ENCODE measurements at regions not wholly inside any gene's neighbourhood (a gene's known extent, or its start where the extent isn't known, plus 50 kb on each side); places are given as distances from the start of the nearest gene placed in this dataset.

GRCh38 chr3:72238010-72238691 lies 453.2 kb upstream of the PROK2 start:
- no peak overlapping the region for H3T11ph ChIP-seq (ENCODE audit: low read length)
- Mint-ChIP-seq H3K4me1 (peaks cover 9 to 11% of the 10 kb centered on the region in 2 experiments), H3K27ac (no peak overlapping the region), H3K27me3 (ENCODE audit: low read depth) (peaks cover 12% of the 10 kb centered on the region), H3K36me3 (ENCODE audit: insufficient read depth in 1 of 3, low read depth in 3 of 3) (no peaks in the 10 kb centered on the region), H3K4me3 (no peak overlapping the region), H3K9me3 (peaks cover 0 to 2% of the 10 kb centered on the region in 2 experiments; a peak in 3 of 5 replicates)
- H4K91ac ChIP-seq (ENCODE audit: insufficient read length, low read depth, low read length) = no peak overlapping the region
- no peak overlapping the region for H3K4ac ChIP-seq (ENCODE audit: low read depth, low read length)
- no CpG with 5 or more reads among the region's 7 CpGs for WGBS (ENCODE audit: extremely low coverage, insufficient read length, low lambda C conversion rate)
- no peak overlapping the region for H3K27ac ChIP-seq (ENCODE audit: insufficient read length, low read depth, low read length)
- H3K4me2 ChIP-seq (ENCODE audit: insufficient read depth, insufficient read length, low read length) = no peak overlapping the region
- no peak overlapping the region for H3K23ac ChIP-seq (ENCODE audit: insufficient read length, low read depth, low read length)
- no peaks in the 10 kb centered on the region for H3K79me2 ChIP-seq (ENCODE audit: insufficient read depth, low read length)
- H2BK12ac ChIP-seq (ENCODE audit: insufficient read length, low read depth, low read length) = no peak overlapping the region
- no peak for TF ChIP-seq CTCF (conservative IDR thresholded peaks at IDR 0.05)
- no peak overlapping the region for H3K9ac ChIP-seq (ENCODE audit: extremely low read depth, insufficient read length, low read length)
- H3K27me3 ChIP-seq (ENCODE audit: insufficient read depth, low read length) = no peaks in the 10 kb centered on the region
- H4K20me1 ChIP-seq (ENCODE audit: control insufficient read depth, insufficient read depth, insufficient read length) = no peaks in the 10 kb centered on the region
- H3K14ac ChIP-seq (ENCODE audit: insufficient read depth, low read length) = no peak overlapping the region
- H3K18ac ChIP-seq (ENCODE audit: insufficient read length, low read depth, low read length) = no peak overlapping the region
- H2BK15ac ChIP-seq (ENCODE audit: low read depth, low read length) = no peak overlapping the region
- no peak overlapping the region for H2AK5ac ChIP-seq (ENCODE audit: insufficient read length, low read length)
- no peaks in the 10 kb centered on the region for H3K4me1 ChIP-seq (ENCODE audit: insufficient read depth, low read length)
- no peak overlapping the region for H2BK20ac ChIP-seq (ENCODE audit: low read depth, low read length, poor library complexity, severe bottlenecking)
- H2AFZ ChIP-seq (ENCODE audit: low read length) = no peak overlapping the region
- H3K9me3 ChIP-seq (ENCODE audit: control insufficient read depth, low read depth, low read length) = no peaks in the 10 kb centered on the region
- no peak overlapping the region for H2BK120ac ChIP-seq (ENCODE audit: low read depth, low read length, poor library complexity, severe bottlenecking)
- H3K79me1 ChIP-seq (ENCODE audit: insufficient read depth, low read depth, low read length, poor library complexity, severe bottlenecking) = no peaks in the 10 kb centered on the region
- no peaks in the 10 kb centered on the region for H3K23me2 ChIP-seq (ENCODE audit: insufficient read length, low read depth, low read length, poor library complexity, severe bottlenecking)
- H4K8ac ChIP-seq (replicated peaks; ENCODE audit: insufficient read length, low read depth, low read length) = no peak overlapping the region
- no peak for DNase-seq
- H4K5ac ChIP-seq (ENCODE audit: insufficient read length, low read depth, low read length) = no peak overlapping the region
- no peak overlapping the region for H3K56ac ChIP-seq (ENCODE audit: insufficient read length, low read depth, low read length)
- H2BK5ac ChIP-seq (ENCODE audit: insufficient read length, low read length) = no peak overlapping the region

Data from H9 (cell line).